ENCODE measurements at regions not wholly inside any gene's neighbourhood (a gene's known extent, or its start where the extent isn't known, plus 50 kb on each side); places are given as distances from the start of the nearest gene placed in this dataset.
A peak's percentile ranks its signal among the peaks of the same experiment; 100 is the strongest.

DNA sequence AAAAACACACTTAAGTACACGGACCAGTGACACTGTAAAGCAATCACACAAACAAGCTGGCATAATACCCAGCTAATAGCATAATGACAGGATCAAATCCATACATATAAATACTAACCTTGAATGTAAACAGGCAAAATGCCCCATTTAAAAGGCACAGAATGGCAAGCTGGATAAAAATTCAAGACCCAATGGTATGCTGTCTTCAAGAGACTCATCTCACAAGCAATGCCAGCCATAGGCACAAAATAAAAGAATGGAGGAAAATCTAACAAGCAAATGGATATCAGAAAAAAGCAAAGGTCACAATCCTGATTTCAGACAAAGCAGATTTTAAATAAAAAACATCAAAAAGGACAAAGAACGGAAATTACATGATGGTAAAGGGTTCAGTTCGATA lies 79.1 kb upstream of the PTGFR start:
- TF ChIP-seq ESRRG (CRISPR knock-in tag; IDR thresholded peaks at IDR 0.05) (no peak), CSDC2 (CRISPR knock-in tag; IDR thresholded peaks at IDR 0.05) (no peak)
- ATAC-seq: no peak

DNA sequence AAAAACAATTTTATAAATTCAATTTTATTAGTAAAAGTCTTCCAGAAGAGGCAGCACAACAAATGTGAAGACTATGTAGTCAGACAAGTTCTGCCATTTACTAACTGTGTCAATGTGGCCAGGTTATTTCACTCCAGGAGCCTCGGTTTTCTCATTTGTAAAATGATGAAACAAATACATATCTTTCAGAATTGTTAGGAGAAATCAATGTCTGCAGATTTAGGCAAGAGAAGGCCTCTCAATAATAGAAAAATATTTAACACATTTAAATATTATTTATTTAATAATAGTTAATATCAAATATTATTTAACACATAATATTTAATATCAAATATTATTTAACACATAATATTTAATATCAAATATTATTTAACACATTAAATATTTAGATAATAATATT lies 75.6 kb upstream of the PTGFR start:
- TF ChIP-seq PATZ1 (CRISPR knock-in tag; IDR thresholded peaks at IDR 0.05; ENCODE audit: borderline replicate concordance): no peak
- TF ChIP-seq, protein P1, sequence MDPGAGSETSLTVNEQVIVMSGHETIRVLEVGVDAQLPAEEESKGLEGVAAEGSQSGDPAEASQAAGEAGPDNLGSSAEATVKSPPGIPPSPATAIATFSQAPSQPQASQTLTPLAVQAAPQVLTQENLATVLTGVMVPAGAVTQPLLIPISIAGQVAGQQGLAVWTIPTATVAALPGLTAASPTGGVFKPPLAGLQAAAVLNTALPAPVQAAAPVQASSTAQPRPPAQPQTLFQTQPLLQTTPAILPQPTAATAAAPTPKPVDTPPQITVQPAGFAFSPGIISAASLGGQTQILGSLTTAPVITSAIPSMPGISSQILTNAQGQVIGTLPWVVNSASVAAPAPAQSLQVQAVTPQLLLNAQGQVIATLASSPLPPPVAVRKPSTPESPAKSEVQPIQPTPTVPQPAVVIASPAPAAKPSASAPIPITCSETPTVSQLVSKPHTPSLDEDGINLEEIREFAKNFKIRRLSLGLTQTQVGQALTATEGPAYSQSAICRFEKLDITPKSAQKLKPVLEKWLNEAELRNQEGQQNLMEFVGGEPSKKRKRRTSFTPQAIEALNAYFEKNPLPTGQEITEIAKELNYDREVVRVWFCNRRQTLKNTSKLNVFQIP (CRISPR knock-in tag; IDR thresholded peaks at IDR 0.05; ENCODE audit: borderline replicate concordance, low read depth): no peak
- no peak for TF ChIP-seq GLIS3 (CRISPR knock-in tag; IDR thresholded peaks at IDR 0.05)
- TF ChIP-seq ZFP30 (CRISPR knock-in tag; IDR thresholded peaks at IDR 0.05): no peak
- TF ChIP-seq CSRNP3 (CRISPR knock-in tag; IDR thresholded peaks at IDR 0.05): no peak
- TF ChIP-seq ZNF70 (CRISPR knock-in tag; IDR thresholded peaks at IDR 0.05): no peak
- no peak for TF ChIP-seq ZNF8 (CRISPR knock-in tag; IDR thresholded peaks at IDR 0.05)
- no peak for TF ChIP-seq ZNF565 (CRISPR knock-in tag; conservative IDR thresholded peaks at IDR 0.05; ENCODE audit: low read depth)
- TF ChIP-seq, protein P2, sequence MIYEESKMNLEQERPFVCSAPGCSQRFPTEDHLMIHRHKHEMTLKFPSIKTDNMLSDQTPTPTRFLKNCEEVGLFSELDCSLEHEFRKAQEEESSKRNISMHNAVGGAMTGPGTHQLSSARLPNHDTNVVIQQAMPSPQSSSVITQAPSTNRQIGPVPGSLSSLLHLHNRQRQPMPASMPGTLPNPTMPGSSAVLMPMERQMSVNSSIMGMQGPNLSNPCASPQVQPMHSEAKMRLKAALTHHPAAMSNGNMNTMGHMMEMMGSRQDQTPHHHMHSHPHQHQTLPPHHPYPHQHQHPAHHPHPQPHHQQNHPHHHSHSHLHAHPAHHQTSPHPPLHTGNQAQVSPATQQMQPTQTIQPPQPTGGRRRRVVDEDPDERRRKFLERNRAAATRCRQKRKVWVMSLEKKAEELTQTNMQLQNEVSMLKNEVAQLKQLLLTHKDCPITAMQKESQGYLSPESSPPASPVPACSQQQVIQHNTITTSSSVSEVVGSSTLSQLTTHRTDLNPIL (CRISPR knock-in tag; IDR thresholded peaks at IDR 0.05; ENCODE audit: low read depth): no peak
- no peak for TF ChIP-seq PPARA (CRISPR knock-in tag; IDR thresholded peaks at IDR 0.05; ENCODE audit: borderline replicate concordance)
- no peak for TF ChIP-seq SNAI2 (CRISPR knock-in tag; IDR thresholded peaks at IDR 0.05)
- TF ChIP-seq ESRRG (CRISPR knock-in tag; IDR thresholded peaks at IDR 0.05): no peak
- TF ChIP-seq ISL1 (CRISPR knock-in tag; IDR thresholded peaks at IDR 0.05): no peak
- no peak for TF ChIP-seq ZC3H10 (CRISPR knock-in tag; IDR thresholded peaks at IDR 0.05)
- TF ChIP-seq OSR1 (CRISPR knock-in tag; IDR thresholded peaks at IDR 0.05): no peak
- no peak for ATAC-seq

DNA sequence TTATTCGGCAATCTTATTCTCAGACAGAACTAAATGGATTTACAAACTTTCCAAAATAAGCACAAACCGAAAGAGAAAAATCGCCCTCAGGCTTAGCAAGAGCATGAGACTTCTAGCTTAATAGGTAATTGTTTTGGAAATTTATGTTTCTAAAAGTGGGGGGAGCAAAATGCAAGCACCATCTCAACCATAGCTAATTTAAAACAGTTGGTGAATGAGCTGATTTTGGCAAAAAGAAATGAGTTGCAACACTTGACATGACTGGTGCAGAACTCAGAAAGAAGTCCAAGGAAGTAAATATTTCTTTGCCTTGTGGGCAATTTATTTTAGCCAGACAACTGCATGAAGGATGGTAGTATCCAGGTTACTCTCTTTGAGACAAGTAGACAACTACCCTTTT lies 71.5 kb upstream of the PTGFR start:
- TF ChIP-seq TOX (CRISPR knock-in tag; IDR thresholded peaks at IDR 0.05; ENCODE audit: borderline replicate concordance) (0 out of 2 replicates have a peak, but pooled peaks have one; percentile 37), GLIS3 (CRISPR knock-in tag; IDR thresholded peaks at IDR 0.05) (no peak)
- peak; percentile 92 for ATAC-seq

DNA sequence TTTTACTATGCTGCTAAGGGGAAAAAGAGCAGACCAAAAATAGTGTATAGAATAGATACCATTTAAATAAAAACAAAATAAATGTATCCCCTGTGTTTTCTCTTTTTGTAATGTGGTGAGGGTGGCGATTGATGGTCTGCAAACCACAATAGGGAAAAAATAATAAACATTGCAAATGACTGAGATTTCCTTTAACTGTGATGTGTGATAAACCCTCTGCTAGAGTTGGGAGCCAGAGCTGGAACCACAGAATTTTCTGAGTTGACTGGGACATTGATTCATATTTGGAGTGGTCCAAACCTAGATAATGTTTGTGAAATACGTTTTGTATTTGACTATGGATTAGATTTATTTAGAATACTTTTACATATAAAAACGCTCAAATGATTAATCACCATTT lies 70.6 kb upstream of the PTGFR start:
- no peak for ATAC-seq
- TF ChIP-seq CSDC2 (CRISPR knock-in tag; IDR thresholded peaks at IDR 0.05) (no peak), ZC3H10 (CRISPR knock-in tag; IDR thresholded peaks at IDR 0.05) (no peak), RARB (CRISPR knock-in tag; IDR thresholded peaks at IDR 0.05) (no peak), ESRRG (CRISPR knock-in tag; IDR thresholded peaks at IDR 0.05) (no peak), OSR1 (CRISPR knock-in tag; IDR thresholded peaks at IDR 0.05) (no peak), PATZ1 (CRISPR knock-in tag; IDR thresholded peaks at IDR 0.05; ENCODE audit: borderline replicate concordance) (no peak), GLIS3 (CRISPR knock-in tag; IDR thresholded peaks at IDR 0.05) (no peak)
- TF ChIP-seq, protein P3, sequence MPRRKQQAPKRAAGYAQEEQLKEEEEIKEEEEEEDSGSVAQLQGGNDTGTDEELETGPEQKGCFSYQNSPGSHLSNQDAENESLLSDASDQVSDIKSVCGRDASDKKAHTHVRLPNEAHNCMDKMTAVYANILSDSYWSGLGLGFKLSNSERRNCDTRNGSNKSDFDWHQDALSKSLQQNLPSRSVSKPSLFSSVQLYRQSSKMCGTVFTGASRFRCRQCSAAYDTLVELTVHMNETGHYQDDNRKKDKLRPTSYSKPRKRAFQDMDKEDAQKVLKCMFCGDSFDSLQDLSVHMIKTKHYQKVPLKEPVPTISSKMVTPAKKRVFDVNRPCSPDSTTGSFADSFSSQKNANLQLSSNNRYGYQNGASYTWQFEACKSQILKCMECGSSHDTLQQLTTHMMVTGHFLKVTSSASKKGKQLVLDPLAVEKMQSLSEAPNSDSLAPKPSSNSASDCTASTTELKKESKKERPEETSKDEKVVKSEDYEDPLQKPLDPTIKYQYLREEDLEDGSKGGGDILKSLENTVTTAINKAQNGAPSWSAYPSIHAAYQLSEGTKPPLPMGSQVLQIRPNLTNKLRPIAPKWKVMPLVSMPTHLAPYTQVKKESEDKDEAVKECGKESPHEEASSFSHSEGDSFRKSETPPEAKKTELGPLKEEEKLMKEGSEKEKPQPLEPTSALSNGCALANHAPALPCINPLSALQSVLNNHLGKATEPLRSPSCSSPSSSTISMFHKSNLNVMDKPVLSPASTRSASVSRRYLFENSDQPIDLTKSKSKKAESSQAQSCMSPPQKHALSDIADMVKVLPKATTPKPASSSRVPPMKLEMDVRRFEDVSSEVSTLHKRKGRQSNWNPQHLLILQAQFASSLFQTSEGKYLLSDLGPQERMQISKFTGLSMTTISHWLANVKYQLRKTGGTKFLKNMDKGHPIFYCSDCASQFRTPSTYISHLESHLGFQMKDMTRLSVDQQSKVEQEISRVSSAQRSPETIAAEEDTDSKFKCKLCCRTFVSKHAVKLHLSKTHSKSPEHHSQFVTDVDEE (CRISPR knock-in tag; IDR thresholded peaks at IDR 0.05): no peak
- TF ChIP-seq, protein P2 (CRISPR knock-in tag; IDR thresholded peaks at IDR 0.05; ENCODE audit: low read depth): no peak
